C4-2B (cell line): ENCODE measurements at regions not wholly inside any gene's neighbourhood (a gene's known extent, or its start where the extent isn't known, plus 50 kb on each side); places are given as distances from the start of the nearest gene placed in this dataset.

ENCODE experiments used
- H3K27ac ChIP-seq: fragments of 450-650 bp; 2 replicates; pipeline ENCODE4 v1.5.1; 2017
- ZFX ChIP-seq: fragments of 450-650 bp; IDR thresholded peaks from 2 replicates; pipeline ENCODE4 v1.6.1; 2017
- TF ChIP-seq, protein P1 (sequence below): fragments of 450-650 bp; conservative IDR thresholded peaks from 2 replicates; pipeline ENCODE4 v1.5.1; 2017; ENCODE audit warnings: mild to moderate bottlenecking

GRCh38 chr22:47333625-47334024 is 571.2 kb downstream of the TBC1D22A start:
- peak overlapping the region; percentile 13 for H3K27ac ChIP-seq
- peak; percentile 25; the same call in 1 of the 2 replicates for TF ChIP-seq ZFX
- TF ChIP-seq, protein P1, sequence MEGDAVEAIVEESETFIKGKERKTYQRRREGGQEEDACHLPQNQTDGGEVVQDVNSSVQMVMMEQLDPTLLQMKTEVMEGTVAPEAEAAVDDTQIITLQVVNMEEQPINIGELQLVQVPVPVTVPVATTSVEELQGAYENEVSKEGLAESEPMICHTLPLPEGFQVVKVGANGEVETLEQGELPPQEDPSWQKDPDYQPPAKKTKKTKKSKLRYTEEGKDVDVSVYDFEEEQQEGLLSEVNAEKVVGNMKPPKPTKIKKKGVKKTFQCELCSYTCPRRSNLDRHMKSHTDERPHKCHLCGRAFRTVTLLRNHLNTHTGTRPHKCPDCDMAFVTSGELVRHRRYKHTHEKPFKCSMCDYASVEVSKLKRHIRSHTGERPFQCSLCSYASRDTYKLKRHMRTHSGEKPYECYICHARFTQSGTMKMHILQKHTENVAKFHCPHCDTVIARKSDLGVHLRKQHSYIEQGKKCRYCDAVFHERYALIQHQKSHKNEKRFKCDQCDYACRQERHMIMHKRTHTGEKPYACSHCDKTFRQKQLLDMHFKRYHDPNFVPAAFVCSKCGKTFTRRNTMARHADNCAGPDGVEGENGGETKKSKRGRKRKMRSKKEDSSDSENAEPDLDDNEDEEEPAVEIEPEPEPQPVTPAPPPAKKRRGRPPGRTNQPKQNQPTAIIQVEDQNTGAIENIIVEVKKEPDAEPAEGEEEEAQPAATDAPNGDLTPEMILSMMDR: no peak

- H3K27ac ChIP-seq: no peak overlapping the region
- no peak for TF ChIP-seq ZFX
- TF ChIP-seq, protein P1: no peak
Observed at GRCh38 chr22:47332246-47332980, 570.0 kb downstream of the TBC1D22A start.

DNA sequence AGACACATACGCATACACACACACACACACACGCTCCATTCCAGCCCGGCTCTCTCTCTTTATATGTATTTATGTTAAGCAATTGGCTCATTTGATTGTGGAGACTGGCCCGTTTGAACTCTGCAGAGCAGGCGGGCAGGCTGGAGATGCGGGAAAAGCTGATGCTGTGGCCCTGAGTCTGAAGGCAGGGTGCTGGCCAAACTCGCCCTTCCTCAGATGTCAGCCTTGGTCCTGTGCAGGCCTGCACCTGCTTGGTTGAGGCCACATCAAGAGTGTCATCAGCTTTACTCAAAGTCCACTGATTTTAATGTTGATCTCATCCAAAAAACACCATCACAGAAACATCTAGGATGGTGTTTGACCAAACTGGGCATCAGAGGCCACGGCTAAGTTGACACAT is 569.3 kb downstream of the TBC1D22A start:
- H3K27ac ChIP-seq: no peak overlapping the region

DNA sequence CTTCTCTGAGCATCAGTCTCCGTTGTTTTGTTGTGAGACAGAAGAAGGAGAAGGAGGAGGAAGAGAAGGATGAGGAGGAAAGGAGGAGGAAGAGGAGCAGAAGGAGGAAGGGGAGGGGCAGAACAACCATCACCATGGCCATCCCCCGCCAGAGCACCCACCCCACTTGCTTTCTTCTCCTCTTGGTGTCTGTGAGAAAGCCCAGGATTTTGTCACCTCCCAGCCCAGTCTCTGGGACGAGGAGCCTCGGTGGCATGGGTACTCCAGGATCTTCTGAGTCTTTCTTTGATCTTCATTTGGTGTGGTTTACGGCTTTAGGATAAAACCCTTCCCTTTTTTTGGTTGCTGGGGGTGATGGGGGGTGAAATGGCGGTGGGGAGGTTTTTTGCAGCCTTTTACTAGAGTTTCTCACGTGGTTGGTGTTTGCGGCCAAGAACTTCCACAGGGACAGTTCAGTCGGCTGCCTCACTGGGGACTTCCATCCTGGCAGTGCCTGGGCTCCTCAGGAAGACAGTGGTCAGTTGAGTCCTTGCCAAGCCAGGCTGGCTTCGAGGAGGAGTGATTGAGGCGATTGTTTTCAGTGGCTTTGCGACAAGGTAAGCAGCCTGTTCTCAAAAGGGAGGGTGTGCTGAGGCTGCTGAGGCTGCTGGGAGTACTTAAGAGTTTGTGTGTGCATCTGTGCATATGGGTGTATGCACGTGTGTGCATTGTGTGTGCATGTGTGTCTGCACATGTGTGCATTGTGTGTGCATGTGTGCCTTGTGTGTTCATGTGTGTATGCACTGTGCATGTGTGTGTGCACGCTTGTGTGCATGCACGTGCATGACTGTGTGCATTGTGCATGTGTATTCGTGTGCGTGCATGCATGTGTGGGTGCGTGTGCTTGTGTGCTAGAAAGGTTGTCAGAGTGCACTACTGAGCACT is 567.5 kb downstream of the TBC1D22A start:
- no peak overlapping the region for H3K27ac ChIP-seq
- TF ChIP-seq, protein P1: no peak
- no peak for TF ChIP-seq ZFX

More for the DNA sequence above, 569.3 kb downstream of the TBC1D22A start:
- TF ChIP-seq ZFX: no peak
- TF ChIP-seq, protein P1: no peak

- TF ChIP-seq, protein P1: no peak
- no peak for TF ChIP-seq ZFX
- H3K27ac ChIP-seq: no peak overlapping the region
Observed at GRCh38 chr22:47328550-47329243, 566.2 kb downstream of the TBC1D22A start.

DNA sequence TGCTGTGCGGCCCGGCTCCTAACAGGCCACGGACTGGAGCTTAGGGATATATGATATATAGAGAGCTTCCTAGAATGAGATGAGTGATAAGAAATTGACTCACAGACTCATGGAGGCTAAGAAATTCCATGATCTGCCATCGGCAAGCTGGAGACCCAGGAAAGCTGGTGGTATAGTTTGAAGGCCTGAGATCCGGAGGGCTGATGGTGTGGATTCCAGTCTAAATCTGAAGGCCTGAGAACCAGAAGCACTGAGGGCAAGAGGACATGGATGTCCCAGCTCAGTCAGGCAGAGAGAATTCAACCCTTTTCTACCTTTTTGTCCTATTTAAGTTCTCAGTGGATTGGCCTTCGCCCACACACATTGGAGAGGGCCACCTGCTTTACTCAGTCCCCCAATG is 564.8 kb downstream of the TBC1D22A start:
- TF ChIP-seq, protein P1: no peak
- TF ChIP-seq ZFX: no peak
- H3K27ac ChIP-seq: no peak overlapping the region

- H3K27ac ChIP-seq: no peak overlapping the region
- TF ChIP-seq ZFX: no peak
- TF ChIP-seq, protein P1: no peak
Observed at GRCh38 chr22:47325249-47325648, 562.8 kb downstream of the TBC1D22A start.
